ENCODE measurements at regions not wholly inside any gene's neighbourhood (a gene's known extent, or its start where the extent isn't known, plus 50 kb on each side); places are given as distances from the start of the nearest gene placed in this dataset.

DNA sequence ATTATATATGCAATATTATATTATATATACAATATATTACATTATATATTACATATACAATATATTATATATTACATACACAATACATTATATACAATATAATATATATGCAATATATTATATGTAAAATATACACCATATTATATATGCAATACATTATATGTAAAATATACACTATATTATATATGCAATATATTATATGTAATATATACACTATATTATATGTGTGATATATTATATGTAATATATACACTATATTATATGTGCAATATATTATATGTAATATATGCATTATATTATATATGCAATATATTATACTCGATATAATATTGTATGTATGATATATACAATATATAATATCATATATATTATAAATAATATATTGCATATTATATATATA, 457.4 kb downstream of the SMARCA1 start:
- TF ChIP-seq, protein P1, sequence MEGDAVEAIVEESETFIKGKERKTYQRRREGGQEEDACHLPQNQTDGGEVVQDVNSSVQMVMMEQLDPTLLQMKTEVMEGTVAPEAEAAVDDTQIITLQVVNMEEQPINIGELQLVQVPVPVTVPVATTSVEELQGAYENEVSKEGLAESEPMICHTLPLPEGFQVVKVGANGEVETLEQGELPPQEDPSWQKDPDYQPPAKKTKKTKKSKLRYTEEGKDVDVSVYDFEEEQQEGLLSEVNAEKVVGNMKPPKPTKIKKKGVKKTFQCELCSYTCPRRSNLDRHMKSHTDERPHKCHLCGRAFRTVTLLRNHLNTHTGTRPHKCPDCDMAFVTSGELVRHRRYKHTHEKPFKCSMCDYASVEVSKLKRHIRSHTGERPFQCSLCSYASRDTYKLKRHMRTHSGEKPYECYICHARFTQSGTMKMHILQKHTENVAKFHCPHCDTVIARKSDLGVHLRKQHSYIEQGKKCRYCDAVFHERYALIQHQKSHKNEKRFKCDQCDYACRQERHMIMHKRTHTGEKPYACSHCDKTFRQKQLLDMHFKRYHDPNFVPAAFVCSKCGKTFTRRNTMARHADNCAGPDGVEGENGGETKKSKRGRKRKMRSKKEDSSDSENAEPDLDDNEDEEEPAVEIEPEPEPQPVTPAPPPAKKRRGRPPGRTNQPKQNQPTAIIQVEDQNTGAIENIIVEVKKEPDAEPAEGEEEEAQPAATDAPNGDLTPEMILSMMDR (IDR thresholded peaks at IDR 0.05; ENCODE audit: insufficient read depth, low read length, poor library complexity, severe bottlenecking): no peak
- TF ChIP-seq EZH2phosphoT487 (conservative IDR thresholded peaks at IDR 0.05; ENCODE audit: low read length): no peak

Measured in SU-DHL-6 (cell line).